GM18526 (cell line): ENCODE measurements at regions not wholly inside any gene's neighbourhood (a gene's known extent, or its start where the extent isn't known, plus 50 kb on each side); places are given as distances from the start of the nearest gene placed in this dataset.

ENCODE experiments used
- POLR2A ChIP-seq: IDR thresholded peaks from 3 replicates; pipeline ENCODE4 v1.6.1; 2011; ENCODE audit not compliant: insufficient read length; ENCODE audit errors: extremely low read depth

DNA sequence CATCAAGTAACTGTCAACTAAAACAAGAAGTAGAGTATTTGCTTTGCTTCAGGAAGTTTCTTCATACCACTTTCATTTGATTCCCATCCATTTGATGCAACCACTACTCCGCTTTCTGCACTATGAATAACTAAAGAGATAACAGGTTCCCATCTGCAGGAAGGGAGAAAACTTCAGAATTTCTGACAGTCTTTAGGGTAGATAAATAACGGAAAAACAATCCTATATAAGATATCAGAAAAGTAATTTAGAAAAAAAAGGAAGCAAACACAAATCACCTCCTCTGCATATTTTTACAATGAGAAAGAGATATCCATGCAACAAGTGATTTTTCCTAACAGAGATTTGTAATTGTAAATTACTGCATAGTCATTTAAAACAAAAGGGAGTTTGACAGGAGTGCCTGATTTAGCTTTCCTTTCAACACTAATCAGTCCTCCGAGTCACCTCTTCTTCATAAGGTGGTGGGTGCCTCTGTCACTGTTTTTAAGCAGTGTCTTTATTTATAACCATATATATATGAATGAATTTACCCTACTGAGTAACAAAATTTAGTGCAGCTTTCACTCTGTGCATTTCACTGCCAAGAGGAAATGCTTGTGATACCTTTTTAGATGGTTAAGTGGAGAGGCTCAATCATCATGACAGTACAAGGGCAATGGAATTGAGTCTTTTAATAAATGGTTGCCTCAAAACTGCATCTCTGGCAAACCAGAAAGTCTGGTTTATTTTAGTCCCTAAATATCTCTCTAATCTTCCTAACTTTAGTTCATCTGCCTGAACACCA, 1920.4 kb downstream of the MRPL39 start:
- no peak for TF ChIP-seq POLR2A

DNA sequence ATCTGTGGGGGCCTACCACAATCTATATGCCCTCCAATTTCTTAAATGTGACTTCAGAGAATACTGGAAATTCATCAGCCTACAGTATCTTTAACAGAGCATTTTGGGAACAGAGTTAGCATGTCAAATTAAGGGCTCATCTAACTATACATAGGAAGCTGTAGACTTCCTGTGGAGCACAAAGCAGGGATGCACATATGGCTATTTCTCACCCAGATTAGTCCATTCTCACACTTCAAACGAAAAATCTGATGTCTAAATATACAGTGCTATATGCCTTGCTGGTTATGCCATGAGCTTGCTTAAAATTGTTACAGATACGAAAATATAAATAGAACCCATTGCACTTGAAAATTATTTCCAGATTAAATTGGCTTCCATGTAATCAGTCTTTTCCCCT, 1922.8 kb downstream of the MRPL39 start:
- TF ChIP-seq POLR2A: no peak

DNA sequence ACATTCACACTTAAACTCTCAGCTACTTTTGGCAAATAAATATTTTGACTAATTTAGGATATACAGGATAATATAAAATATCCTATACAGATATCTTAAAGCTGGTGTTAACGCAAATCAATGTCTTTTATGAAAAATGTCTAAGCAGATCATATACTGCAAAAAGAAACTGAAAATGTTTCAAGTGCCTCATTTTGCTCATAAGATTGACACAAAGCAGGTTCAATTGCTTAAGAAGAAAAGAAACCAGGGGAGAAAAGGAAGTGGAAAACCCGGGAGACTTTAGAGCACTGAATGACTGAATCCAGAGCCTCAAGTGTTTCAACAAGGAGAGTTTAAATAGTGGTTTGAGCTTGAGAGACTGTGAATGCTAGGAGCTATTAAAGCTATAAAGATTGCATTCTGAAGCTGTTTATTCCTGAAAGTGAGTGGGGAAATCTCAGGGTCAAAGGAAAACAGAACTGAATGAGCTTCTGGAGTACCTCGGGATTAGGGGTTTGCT, 1943.0 kb downstream of the MRPL39 start:
- TF ChIP-seq POLR2A: no peak

DNA sequence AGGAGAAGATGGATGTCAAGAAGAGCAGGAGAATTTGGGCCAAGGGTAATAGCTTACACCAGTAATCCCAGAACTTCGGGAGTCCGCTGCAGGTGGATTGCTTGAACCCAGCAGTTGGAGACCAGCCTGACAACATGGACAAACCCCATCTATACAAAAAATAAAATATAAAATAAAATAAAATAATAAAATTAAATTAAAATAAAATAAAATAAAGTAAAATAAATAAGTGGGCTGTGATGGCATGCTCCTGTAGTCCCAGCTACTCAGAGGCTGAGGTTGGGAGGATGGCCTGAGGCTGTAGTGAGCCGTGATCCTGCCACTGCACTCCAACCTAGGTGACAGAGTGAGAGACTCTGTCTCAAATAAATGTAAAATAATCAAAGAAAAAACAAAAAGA, 1946.7 kb downstream of the MRPL39 start:
- TF ChIP-seq POLR2A: no peak

DNA sequence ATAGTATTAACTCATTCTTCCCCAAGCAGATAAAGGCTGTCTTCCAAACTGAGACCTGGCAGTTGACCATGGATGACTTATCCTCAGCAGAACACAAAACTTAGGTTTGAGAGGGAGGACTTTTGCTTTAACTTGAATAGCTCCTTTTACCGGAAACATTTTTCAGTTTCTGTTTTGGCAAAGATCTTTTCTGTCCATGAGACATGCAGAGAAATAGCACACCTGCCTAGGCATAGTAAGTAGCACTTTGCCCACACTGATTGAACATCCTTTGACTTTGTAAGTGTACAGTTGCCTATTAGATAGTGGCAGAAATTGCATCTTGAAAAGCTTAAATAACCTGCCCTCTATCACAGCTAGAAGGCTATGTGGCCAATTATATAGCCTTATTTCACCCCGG, 1962.5 kb downstream of the MRPL39 start:
- no peak for TF ChIP-seq POLR2A

DNA sequence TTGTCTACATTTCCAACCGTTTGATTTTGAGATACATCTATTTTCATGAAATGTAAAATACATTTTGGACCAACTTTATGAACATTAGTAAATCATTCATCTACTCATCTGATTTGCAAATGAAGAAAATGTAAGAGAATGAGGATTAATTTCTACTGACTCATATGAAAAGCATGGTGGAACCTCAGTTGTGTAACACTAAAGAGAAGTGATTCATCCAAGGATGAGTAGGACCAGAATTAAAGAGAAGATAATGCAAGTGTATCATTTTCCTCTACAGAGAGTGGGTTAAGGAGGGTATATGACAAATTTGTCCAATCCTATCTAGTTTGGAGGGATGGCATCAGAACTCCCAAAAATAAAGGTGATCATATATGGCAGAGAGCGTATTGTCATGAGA, 1967.6 kb downstream of the MRPL39 start:
- no peak for TF ChIP-seq POLR2A

DNA sequence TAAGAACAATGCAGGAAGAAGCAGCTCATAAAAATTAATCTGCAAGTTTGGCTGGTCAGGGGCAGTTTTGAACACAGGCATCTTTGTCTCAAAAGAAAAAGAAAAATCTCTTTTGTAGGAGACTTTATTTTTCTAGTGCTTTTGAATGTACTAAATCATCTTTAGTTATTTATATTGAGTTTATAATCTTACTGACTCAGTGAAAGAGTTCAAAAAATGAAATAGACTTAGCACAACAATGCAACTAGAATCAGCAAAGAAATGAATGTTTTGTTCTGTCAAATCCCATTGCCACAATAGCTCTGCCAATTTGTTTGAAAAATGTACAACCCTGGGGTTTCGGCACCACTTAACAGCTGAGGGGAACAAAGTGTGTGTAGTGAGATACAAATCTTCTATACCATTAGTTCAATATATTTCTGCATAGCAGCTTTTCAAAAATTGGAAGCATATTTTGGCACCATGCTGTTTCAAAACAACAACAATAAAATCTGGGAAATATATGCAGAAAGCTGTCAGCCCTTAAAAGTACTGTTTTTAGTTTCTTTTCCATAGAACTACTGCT, 1969.1 kb downstream of the MRPL39 start:
- TF ChIP-seq POLR2A: no peak

DNA sequence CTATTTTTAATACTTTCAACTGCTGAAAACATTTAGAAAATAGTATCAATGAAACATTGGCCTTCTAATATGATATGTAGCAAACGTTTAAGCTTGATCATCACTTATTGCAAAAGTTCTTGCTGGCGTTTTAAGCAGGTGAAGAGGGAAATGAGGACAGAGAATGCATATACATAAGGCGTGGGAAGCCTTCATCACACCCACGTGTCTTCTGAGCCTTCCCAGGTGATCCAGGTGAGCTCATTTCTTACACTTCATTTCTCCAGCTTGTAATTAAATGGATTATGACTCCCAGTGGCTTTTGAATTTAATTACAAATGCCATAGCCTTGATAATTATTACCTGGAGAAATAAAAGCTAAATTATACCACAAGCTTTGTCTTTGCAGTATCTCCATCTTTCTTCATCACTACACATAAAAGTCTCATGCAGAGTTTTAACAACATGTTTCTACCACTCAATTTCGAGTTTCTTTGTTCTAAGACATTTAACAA, 1973.8 kb downstream of the MRPL39 start:
- no peak for TF ChIP-seq POLR2A

DNA sequence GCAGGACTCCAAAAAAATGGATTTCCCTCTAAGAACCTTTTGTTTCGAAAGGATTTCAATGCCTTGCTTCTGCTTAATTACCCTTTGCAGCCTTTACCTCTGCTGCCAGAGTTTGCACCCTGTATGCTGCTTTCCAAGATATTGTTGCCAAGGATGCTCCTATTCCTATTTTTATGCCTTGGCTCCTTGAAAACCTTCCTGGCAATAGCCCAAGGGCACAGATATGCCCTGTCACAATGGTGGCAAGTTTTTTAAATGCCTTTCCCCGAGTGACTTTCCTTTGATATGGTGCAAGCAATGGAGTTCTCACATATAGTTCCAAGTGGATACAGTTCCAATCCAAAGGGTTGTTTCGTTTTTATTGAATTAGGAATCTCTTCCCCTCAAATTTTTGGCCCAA, 1983.0 kb downstream of the MRPL39 start:
- TF ChIP-seq POLR2A: no peak

DNA sequence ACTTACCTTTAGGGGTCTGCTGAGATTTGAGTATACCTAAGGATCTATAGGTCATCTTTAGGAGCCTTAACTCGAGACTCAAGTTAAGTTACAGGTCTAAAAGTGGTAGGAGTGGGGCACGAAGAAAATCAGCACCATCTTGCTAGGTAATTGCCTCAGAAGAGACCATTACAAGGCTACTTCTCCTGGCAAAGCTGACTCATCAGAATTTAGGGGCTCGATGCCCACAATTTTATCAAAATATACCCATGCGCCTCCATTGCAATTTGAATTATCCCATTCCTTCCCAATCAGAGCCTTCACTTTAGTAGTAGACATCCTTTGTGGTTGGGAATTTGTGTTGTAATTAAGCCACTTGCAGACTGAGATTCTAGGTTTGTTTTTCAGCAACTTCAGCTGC, 1994.3 kb downstream of the MRPL39 start:
- no peak for TF ChIP-seq POLR2A

DNA sequence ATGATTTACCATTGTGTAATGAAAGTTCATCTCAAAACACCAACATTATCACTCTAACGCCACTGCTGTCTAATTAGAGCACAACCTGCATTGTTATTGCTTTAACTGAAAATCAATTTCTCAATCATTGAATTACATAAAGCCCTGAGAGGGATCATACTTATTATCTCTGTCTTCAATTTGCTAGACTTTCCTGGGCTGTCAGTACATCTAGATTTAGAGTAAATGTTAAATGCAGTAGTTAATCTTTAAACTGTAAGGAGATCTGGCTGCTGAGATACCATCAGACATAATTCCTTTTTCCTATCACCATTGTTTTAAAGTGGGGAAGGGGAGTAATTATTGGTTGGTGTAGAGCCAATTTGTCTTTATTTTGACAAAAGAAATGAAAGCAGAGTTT, 1995.1 kb downstream of the MRPL39 start:
- TF ChIP-seq POLR2A: no peak

DNA sequence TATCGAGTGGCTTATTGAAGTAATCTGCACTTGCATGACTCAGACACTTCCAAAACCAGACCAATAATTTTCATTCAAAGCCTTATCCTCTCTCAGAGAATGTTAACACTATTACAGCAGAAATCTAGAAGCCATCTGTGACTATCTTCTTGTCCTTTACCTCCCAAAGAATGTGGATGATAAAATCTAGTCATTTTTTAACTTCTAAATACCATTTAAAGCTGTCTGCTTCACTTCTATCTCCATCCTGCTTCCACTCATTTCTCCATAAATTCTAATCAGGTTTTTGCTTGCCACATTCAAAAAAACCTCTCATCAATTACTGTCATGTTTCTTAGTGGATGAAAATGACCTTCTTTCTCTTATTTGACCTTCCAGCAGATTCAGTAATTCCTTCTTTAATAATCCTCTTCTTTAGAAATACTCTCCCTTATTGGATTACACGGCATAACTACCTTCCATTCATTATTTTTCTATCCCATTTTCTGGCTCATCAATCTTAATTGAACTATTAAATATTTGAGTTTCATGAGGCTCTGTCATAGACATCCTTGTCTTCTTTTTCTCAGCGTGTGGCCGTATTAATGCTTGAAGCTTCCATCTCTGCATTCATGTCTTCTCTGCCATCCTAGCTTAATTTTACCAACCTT, 1999.4 kb downstream of the MRPL39 start:
- no peak for TF ChIP-seq POLR2A

DNA sequence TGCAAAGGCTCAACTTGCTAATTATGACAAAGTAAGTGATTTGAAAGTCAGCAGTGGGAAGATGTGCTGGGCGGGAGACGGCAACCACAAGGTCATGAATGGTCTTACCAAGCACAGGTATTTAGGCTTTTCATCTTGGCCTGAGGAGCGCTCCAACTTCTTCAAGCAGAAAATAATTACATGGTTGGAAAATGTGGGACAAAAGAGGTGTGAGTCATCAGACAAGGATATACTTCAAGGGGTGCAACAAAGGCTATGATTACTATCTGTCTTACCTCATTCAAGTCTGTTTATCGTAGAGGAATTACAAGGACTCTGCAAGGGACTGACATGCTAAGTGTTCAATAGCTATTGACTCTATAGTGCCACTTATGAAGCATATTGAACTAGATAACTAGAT, 2005.7 kb downstream of the MRPL39 start:
- no peak for TF ChIP-seq POLR2A

DNA sequence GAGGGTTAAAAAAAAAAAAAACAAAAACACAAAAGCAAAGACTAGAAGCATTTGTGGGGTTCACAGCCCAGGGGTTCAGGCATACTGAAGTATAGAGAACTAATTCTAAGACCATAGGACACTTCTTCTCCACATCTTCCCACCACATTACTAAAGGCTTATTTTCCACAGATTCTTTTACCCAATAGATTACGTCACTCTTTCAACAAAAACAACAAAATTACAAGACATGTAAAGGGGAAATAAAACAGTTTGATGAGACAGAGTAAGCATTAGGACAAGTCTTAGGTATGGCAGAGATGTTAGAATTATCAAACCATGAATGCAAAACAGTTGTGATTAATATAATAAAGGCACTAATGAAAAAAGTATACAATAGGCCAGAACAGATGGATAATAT, 2013.7 kb downstream of the MRPL39 start:
- no peak for TF ChIP-seq POLR2A

DNA sequence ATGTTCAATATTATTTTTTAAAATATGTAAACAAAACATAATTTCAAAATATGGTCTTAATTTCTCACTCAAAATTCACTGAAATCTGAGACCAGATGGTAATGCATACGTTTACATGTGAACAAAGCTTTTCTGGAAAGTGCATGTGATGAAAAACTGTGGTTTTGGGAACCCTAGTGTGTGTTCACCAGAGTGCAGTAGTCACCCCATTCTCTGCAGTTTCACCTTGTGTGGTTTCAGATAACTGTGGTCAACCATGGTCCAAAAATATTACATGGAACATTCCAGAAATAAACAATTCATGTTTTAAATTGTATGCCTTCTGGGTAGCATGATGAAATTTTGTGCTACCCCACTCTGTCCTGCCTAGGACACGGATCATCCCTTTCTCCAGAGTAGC, 2021.9 kb downstream of the MRPL39 start:
- no peak for TF ChIP-seq POLR2A

DNA sequence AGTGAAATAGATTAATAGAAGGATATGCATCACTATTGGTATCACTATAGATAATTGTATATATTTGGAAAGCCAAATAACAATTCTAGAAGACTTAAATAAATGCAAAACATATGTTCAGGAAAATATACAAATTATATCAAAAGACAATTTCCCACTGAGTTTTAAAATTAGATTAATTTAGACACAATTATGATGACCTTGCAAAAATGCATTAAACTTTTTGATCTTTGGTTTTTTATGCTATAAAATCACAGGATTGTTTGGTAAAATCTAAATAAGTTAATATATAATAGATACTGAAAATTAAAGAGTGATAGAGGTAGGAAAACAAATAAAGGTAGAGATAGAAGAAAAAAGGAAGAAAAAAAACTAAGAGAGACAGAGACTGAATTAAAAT, 2027.7 kb downstream of the MRPL39 start:
- no peak for TF ChIP-seq POLR2A
